Activated T-cell treated with anti-CD3 and anti-CD28 coated beads, Interleukin-2, amount 50 U/mL, for 72 hours (primary cell): ENCODE measurements at regions not wholly inside any gene's neighbourhood (a gene's known extent, or its start where the extent isn't known, plus 50 kb on each side); places are given as distances from the start of the nearest gene placed in this dataset.

ENCODE experiments used
- ATAC-seq, 2 donors: fragments of 150-1000 bp; cut with Tn5 transposase; replicated peaks in 1 of 2; 2 replicates each; pipeline ENCODE4 v1.10.0; 2021; ENCODE audit warnings: moderate library complexity in 2 of 2, mild to moderate bottlenecking in 1 of 2
- DNase-seq, 2 donors: peaks; one replicate each; pipeline ENCODE4 v3.0.0; 2021 to 2022; ENCODE audit warnings: mixed read lengths in 1 of 2
- H3K27ac Mint-ChIP-seq: one replicate; pipeline ENCODE4 v1.8.0; 2022; ENCODE audit warnings: mild to moderate bottlenecking, moderate library complexity, mixed read lengths
- H3K27me3 Mint-ChIP-seq: one replicate; pipeline ENCODE4 v1.8.0; 2022; ENCODE audit warnings: low read depth, mixed read lengths
- H3K36me3 Mint-ChIP-seq, 2 donors: one replicate each; pipeline ENCODE4 v1.8.0; 2022; ENCODE audit warnings: mixed read lengths in 2 of 2, mild to moderate bottlenecking in 1 of 2; ENCODE audit not compliant: insufficient read depth in 2 of 2
- H3K4me1 Mint-ChIP-seq: one replicate; pipeline ENCODE4 v1.8.0; 2022; ENCODE audit warnings: low read depth, mixed read lengths
- H3K4me3 Mint-ChIP-seq, 2 donors: one replicate each; pipeline ENCODE4 v1.8.0; 2022; ENCODE audit warnings: mild to moderate bottlenecking in 2 of 2, mixed read lengths in 2 of 2, moderate library complexity in 2 of 2
- H3K9me3 Mint-ChIP-seq, 2 donors: one replicate each; pipeline ENCODE4 v1.8.0; 2022; ENCODE audit warnings: mixed read lengths in 2 of 2

- Mint-ChIP-seq H3K36me3 (no peaks in the 10 kb centered on the region), H3K9me3 (no peaks in the 10 kb centered on the region), H3K4me1 (no peaks in the 10 kb centered on the region), H3K27ac (no peak overlapping the region), H3K4me3 (no peak overlapping the region), H3K27me3 (no peaks in the 10 kb centered on the region)
- ATAC-seq: no peak
- DNase-seq: no peak
These were observed 204.2 kb upstream of the HABP2 start for GRCh38 chr10:113348694-113349093.

- H3K9me3 Mint-ChIP-seq: no peaks in the 10 kb centered on the region
- H3K27me3 Mint-ChIP-seq: no peaks in the 10 kb centered on the region
- no peaks in the 10 kb centered on the region for H3K4me1 Mint-ChIP-seq
- no peak overlapping the region for H3K4me3 Mint-ChIP-seq
- H3K36me3 Mint-ChIP-seq: no peaks in the 10 kb centered on the region
- H3K27ac Mint-ChIP-seq: no peak overlapping the region
- ATAC-seq (no peak), DNase-seq (no peak)
These were observed 202.4 kb upstream of the HABP2 start for GRCh38 chr10:113350311-113351040.

- no peak for ATAC-seq
- no peak overlapping the region for H3K27ac Mint-ChIP-seq
- H3K4me1 Mint-ChIP-seq: no peaks in the 10 kb centered on the region
- no peaks in the 10 kb centered on the region for H3K36me3 Mint-ChIP-seq
- no peak for DNase-seq
- H3K27me3 Mint-ChIP-seq: no peaks in the 10 kb centered on the region
- no peaks in the 10 kb centered on the region for H3K9me3 Mint-ChIP-seq
- no peak overlapping the region for H3K4me3 Mint-ChIP-seq
These were observed 198.1 kb upstream of the HABP2 start for GRCh38 chr10:113354711-113355110.

GRCh38 chr10:113356794-113357680 is 195.8 kb upstream of the HABP2 start:
- ATAC-seq (no peak), DNase-seq (no peak)
- no peaks in the 10 kb centered on the region for H3K9me3 Mint-ChIP-seq
- no peak overlapping the region for H3K27ac Mint-ChIP-seq
- no peaks in the 10 kb centered on the region for H3K27me3 Mint-ChIP-seq
- H3K36me3 Mint-ChIP-seq: no peaks in the 10 kb centered on the region
- no peaks in the 10 kb centered on the region for H3K4me1 Mint-ChIP-seq
- no peak overlapping the region for H3K4me3 Mint-ChIP-seq

- H3K27me3 Mint-ChIP-seq: no peaks in the 10 kb centered on the region
- H3K4me3 Mint-ChIP-seq: no peak overlapping the region
- no peak overlapping the region for H3K27ac Mint-ChIP-seq
- peaks cover 6% of the 10 kb centered on the region for H3K4me1 Mint-ChIP-seq
- H3K9me3 Mint-ChIP-seq: no peaks in the 10 kb centered on the region
- H3K36me3 Mint-ChIP-seq: no peaks in the 10 kb centered on the region
- ATAC-seq: no peak
- DNase-seq: no peak
These were observed 195.1 kb upstream of the HABP2 start for GRCh38 chr10:113357681-113358300.

GRCh38 chr10:113359655-113360054 is 193.2 kb upstream of the HABP2 start:
- DNase-seq: no peak
- Mint-ChIP-seq H3K4me1 (peaks cover 6% of the 10 kb centered on the region), H3K9me3 (no peaks in the 10 kb centered on the region), H3K27me3 (no peaks in the 10 kb centered on the region), H3K36me3 (no peaks in the 10 kb centered on the region), H3K27ac (no peak overlapping the region), H3K4me3 (no peak overlapping the region)
- ATAC-seq: no peak

GRCh38 chr10:113360870-113361269 is 192.0 kb upstream of the HABP2 start:
- no peaks in the 10 kb centered on the region for H3K9me3 Mint-ChIP-seq
- no peaks in the 10 kb centered on the region for H3K36me3 Mint-ChIP-seq
- ATAC-seq (no peak), DNase-seq (no peak)
- H3K4me3 Mint-ChIP-seq: no peak overlapping the region
- H3K27ac Mint-ChIP-seq: no peak overlapping the region
- peaks cover 6% of the 10 kb centered on the region for H3K4me1 Mint-ChIP-seq
- no peaks in the 10 kb centered on the region for H3K27me3 Mint-ChIP-seq

GRCh38 chr10:113362645-113363091 is 190.2 kb upstream of the HABP2 start:
- H3K9me3 Mint-ChIP-seq: peaks cover 1% of the 10 kb centered on the region in 2 donors
- no peak for DNase-seq
- no peak for ATAC-seq
- no peaks in the 10 kb centered on the region for H3K27me3 Mint-ChIP-seq
- no peak overlapping the region for H3K4me3 Mint-ChIP-seq
- no peak overlapping the region for H3K27ac Mint-ChIP-seq
- no peaks in the 10 kb centered on the region for H3K36me3 Mint-ChIP-seq
- peaks cover 6% of the 10 kb centered on the region for H3K4me1 Mint-ChIP-seq

- H3K27me3 Mint-ChIP-seq: no peaks in the 10 kb centered on the region
- H3K4me3 Mint-ChIP-seq: no peak overlapping the region
- DNase-seq: no peak
These were observed 188.6 kb upstream of the HABP2 start for GRCh38 chr10:113364227-113364626.

GRCh38 chr10:113368666-113369364 is 184.0 kb upstream of the HABP2 start:
- H3K27ac Mint-ChIP-seq: no peak overlapping the region
- H3K9me3 Mint-ChIP-seq: peaks cover 1 to 2% of the 10 kb centered on the region in 2 donors
- ATAC-seq: no peak
- peaks cover 11% of the 10 kb centered on the region for H3K27me3 Mint-ChIP-seq
- no peaks in the 10 kb centered on the region for H3K4me1 Mint-ChIP-seq
- no peak for DNase-seq
- no peaks in the 10 kb centered on the region for H3K36me3 Mint-ChIP-seq
- H3K4me3 Mint-ChIP-seq: no peak overlapping the region

More at GRCh38 chr10:113364227-113364626, 188.6 kb upstream of the HABP2 start:
- Mint-ChIP-seq H3K27ac (no peak overlapping the region), H3K4me1 (peaks cover 6% of the 10 kb centered on the region), H3K9me3 (peaks cover 1% of the 10 kb centered on the region in 2 donors), H3K36me3 (no peaks in the 10 kb centered on the region)
- no peak for ATAC-seq

- DNase-seq: no peak
- peaks cover 1 to 2% of the 10 kb centered on the region in 2 donors for H3K9me3 Mint-ChIP-seq
- no peak overlapping the region for H3K27ac Mint-ChIP-seq
- no peaks in the 10 kb centered on the region for H3K36me3 Mint-ChIP-seq
- H3K27me3 Mint-ChIP-seq: peaks cover 11% of the 10 kb centered on the region
- H3K4me3 Mint-ChIP-seq: no peak overlapping the region
- no peaks in the 10 kb centered on the region for H3K4me1 Mint-ChIP-seq
- no peak for ATAC-seq
These were observed 183.5 kb upstream of the HABP2 start for GRCh38 chr10:113369365-113369694.

GRCh38 chr10:113376428-113376827 is 176.4 kb upstream of the HABP2 start:
- peaks cover 14% of the 10 kb centered on the region for H3K27me3 Mint-ChIP-seq
- H3K9me3 Mint-ChIP-seq: no peaks in the 10 kb centered on the region
- peaks cover 2% of the 10 kb centered on the region for H3K4me1 Mint-ChIP-seq
- no peaks in the 10 kb centered on the region for H3K36me3 Mint-ChIP-seq
- DNase-seq (no peak), ATAC-seq (no peak)
- H3K4me3 Mint-ChIP-seq: no peak overlapping the region
- no peak overlapping the region for H3K27ac Mint-ChIP-seq

- H3K4me3 Mint-ChIP-seq: no peak overlapping the region
- H3K4me1 Mint-ChIP-seq: peaks cover 14% of the 10 kb centered on the region
- peaks cover 16% of the 10 kb centered on the region for H3K27me3 Mint-ChIP-seq
- ATAC-seq (no peak), DNase-seq (no peak)
- no peak overlapping the region for H3K27ac Mint-ChIP-seq
- no peaks in the 10 kb centered on the region for H3K9me3 Mint-ChIP-seq
- no peaks in the 10 kb centered on the region for H3K36me3 Mint-ChIP-seq
These were observed 173.8 kb upstream of the HABP2 start for GRCh38 chr10:113379091-113379490.
